GM23338 (cell line): ENCODE measurements at regions not wholly inside any gene's neighbourhood (a gene's known extent, or its start where the extent isn't known, plus 50 kb on each side); places are given as distances from the start of the nearest gene placed in this dataset.

Source experiments
- ATAC-seq: fragments of 200-7000 bp; cut with Tn5 transposase; 3 replicates; pipeline ENCODE4 v1.9.1; 2020
- DNase-seq: peaks from one replicate; pipeline ENCODE4 v3.0.0-alpha.2; 2015; ENCODE audit warnings: low spot score
- H2AFZ ChIP-seq: fragments of 200-600 bp; sonication (generic); 2 replicates; pipeline ENCODE4 v1.8.0; 2016; ENCODE audit warnings: antibody characterized with exemption, mild to moderate bottlenecking, moderate library complexity
- H3F3A ChIP-seq: fragments of 200-600 bp; sonication (generic); replicated peaks from 2 replicates; pipeline ENCODE4 v1.8.0; 2017; ENCODE audit warnings: antibody characterized with exemption, mixed run types, low read depth
- H3K27ac ChIP-seq: fragments of 200-600 bp; sonication (generic); 2 replicates; pipeline ENCODE4 v1.6.1; 2016; ENCODE audit warnings: low read depth
- H3K27me3 ChIP-seq: fragments of 200-600 bp; sonication (generic); 2 replicates; pipeline ENCODE4 v1.8.0; 2016; ENCODE audit warnings: mild to moderate bottlenecking, mixed run types, moderate library complexity; ENCODE audit not compliant: insufficient read depth
- H3K36me3 ChIP-seq: fragments of 200-600 bp; sonication (generic); 2 replicates; pipeline ENCODE4 v1.8.0; 2016; ENCODE audit warnings: mild to moderate bottlenecking; ENCODE audit not compliant: insufficient read depth
- H3K4me1 ChIP-seq: fragments of 200-600 bp; sonication (generic); 2 replicates; pipeline ENCODE4 v1.8.0; 2016; ENCODE audit warnings: mild to moderate bottlenecking, moderate library complexity; ENCODE audit not compliant: insufficient read depth
- H3K4me2 ChIP-seq: fragments of 200-600 bp; sonication (generic); 2 replicates; pipeline ENCODE4 v1.7.1; 2017; ENCODE audit warnings: mixed run types
- H3K4me3 ChIP-seq: fragments of 200-600 bp; sonication (generic); 2 replicates; pipeline ENCODE4 v1.6.1; 2016; ENCODE audit warnings: mixed run types
- H3K79me2 ChIP-seq: fragments of 200-600 bp; sonication (generic); replicated peaks from 2 replicates; pipeline ENCODE4 v1.8.0; 2017; ENCODE audit warnings: mild to moderate bottlenecking; ENCODE audit not compliant: insufficient read depth
- H3K9me2 ChIP-seq: fragments of 200-600 bp; sonication (generic); 2 replicates; pipeline ENCODE4 v1.8.0; 2017; ENCODE audit not compliant: insufficient read depth
- H4K20me1 ChIP-seq: fragments of 200-600 bp; sonication (generic); replicated peaks from 2 replicates; pipeline ENCODE4 v1.8.0; 2017; ENCODE audit warnings: mild to moderate bottlenecking; ENCODE audit not compliant: insufficient read depth
- H3K27ac Mint-ChIP-seq: 2 replicates; pipeline ENCODE4 v1.8.0; 2020; ENCODE audit warnings: inconsistent platforms, mild to moderate bottlenecking, moderate library complexity, mixed read lengths
- H3K27me3 Mint-ChIP-seq: 3 replicates; pipeline ENCODE4 v1.8.0; 2022; ENCODE audit warnings: low read depth, mild to moderate bottlenecking, moderate library complexity, mixed read lengths, inconsistent platforms; ENCODE audit not compliant: insufficient read depth, poor library complexity
- H3K36me3 Mint-ChIP-seq: 3 replicates; pipeline ENCODE4 v1.8.0; 2021; ENCODE audit warnings: low read depth, mild to moderate bottlenecking, inconsistent platforms, moderate library complexity, mixed read lengths
- H3K4me1 Mint-ChIP-seq: 3 replicates; pipeline ENCODE4 v1.8.0; 2020; ENCODE audit warnings: mild to moderate bottlenecking, inconsistent platforms, mixed read lengths
- H3K4me3 Mint-ChIP-seq: 3 replicates; pipeline ENCODE4 v1.8.0; 2021; ENCODE audit warnings: moderate library complexity, mild to moderate bottlenecking, inconsistent platforms, mixed read lengths
- H3K9me3 Mint-ChIP-seq: 3 replicates; pipeline ENCODE4 v1.8.0; 2020; ENCODE audit warnings: moderate library complexity, mild to moderate bottlenecking, inconsistent platforms, mixed read lengths
- CREB1 ChIP-seq: fragments of 250-450 bp; sonication (Bioruptor Pico); IDR thresholded peaks from 2 replicates; pipeline ENCODE4 v1.5.0; 2020; ENCODE audit warnings: low read depth, mild to moderate bottlenecking, moderate library complexity
- ETS1 ChIP-seq: IDR thresholded peaks from 2 replicates; pipeline ENCODE4 v1.6.1; 2016; ENCODE audit warnings: antibody characterized with exemption
- EZH2 ChIP-seq: fragments of 200-600 bp; sonication (generic); IDR thresholded peaks from one replicate; pipeline ENCODE4 v1.8.0; 2017; ENCODE audit warnings: antibody characterized with exemption, mild to moderate bottlenecking, low read depth; ENCODE audit not compliant: unreplicated experiment
- JUNB ChIP-seq: IDR thresholded peaks from one replicate; pipeline ENCODE4 v1.6.1; 2016; ENCODE audit warnings: antibody characterized with exemption; ENCODE audit not compliant: unreplicated experiment
- NANOG ChIP-seq: IDR thresholded peaks from 2 replicates; pipeline ENCODE4 v1.6.1; 2016; ENCODE audit warnings: antibody characterized with exemption, borderline replicate concordance
- STAT1 ChIP-seq: IDR thresholded peaks from one replicate; pipeline ENCODE4 v1.6.1; 2016; ENCODE audit warnings: antibody characterized with exemption; ENCODE audit not compliant: unreplicated experiment
- ZNF114 ChIP-seq: fragments of 250-450 bp; sonication (Bioruptor Pico); IDR thresholded peaks from 2 replicates; pipeline ENCODE4 v1.5.0; 2020; ENCODE audit warnings: mild to moderate bottlenecking, moderate library complexity
- ZNF331 ChIP-seq: fragments of 250-450 bp; sonication (Bioruptor Pico); IDR thresholded peaks from 2 replicates; pipeline ENCODE4 v1.5.0; 2020; ENCODE audit warnings: low read depth, mild to moderate bottlenecking, moderate library complexity
- TF ChIP-seq, protein P1 (sequence below): fragments of 250-450 bp; sonication (Bioruptor Pico); IDR thresholded peaks from 2 replicates; pipeline ENCODE4 v1.5.0; 2020; ENCODE audit warnings: mild to moderate bottlenecking, moderate library complexity
- TF ChIP-seq, protein P2 (sequence below), 2 experiments: fragments of 200-600 bp in 1 of 2; sonication (generic) in 1 of 2; conservative IDR thresholded peaks; 2 replicates each; pipeline versions ENCODE4 v1.5.1 to v1.6.1; 2016 to 2017; ENCODE audit warnings: antibody characterized with exemption in 2 of 2, low read depth in 2 of 2, mild to moderate bottlenecking in 2 of 2, moderate library complexity in 1 of 2
- TF ChIP-seq, protein P3 (sequence below): IDR thresholded peaks from one replicate; pipeline ENCODE4 v1.6.1; 2018; ENCODE audit warnings: antibody characterized with exemption; ENCODE audit not compliant: unreplicated experiment

DNA sequence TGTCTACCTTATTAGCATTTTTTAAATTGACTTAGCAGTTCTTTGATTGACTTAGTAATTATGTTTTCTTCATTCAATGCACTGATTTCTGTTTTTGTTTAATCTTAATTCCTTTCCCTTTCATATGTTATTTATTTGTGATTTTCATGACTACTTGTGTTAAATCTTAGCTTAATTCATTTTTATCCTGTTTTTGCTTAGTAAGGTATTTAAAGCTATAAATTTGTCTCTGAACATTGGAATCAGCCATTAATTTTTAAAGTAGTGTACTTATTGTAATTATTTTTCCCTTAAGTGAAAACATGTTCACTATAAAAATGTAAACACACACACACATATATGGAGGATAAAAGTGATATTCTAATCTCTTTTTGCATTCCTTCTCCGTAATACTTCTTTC, 109.1 kb upstream of the DIPK2B start (continued):
- TF ChIP-seq JUNB (no peak), STAT1 (no peak), ETS1 (no peak)
- TF ChIP-seq, protein P1, sequence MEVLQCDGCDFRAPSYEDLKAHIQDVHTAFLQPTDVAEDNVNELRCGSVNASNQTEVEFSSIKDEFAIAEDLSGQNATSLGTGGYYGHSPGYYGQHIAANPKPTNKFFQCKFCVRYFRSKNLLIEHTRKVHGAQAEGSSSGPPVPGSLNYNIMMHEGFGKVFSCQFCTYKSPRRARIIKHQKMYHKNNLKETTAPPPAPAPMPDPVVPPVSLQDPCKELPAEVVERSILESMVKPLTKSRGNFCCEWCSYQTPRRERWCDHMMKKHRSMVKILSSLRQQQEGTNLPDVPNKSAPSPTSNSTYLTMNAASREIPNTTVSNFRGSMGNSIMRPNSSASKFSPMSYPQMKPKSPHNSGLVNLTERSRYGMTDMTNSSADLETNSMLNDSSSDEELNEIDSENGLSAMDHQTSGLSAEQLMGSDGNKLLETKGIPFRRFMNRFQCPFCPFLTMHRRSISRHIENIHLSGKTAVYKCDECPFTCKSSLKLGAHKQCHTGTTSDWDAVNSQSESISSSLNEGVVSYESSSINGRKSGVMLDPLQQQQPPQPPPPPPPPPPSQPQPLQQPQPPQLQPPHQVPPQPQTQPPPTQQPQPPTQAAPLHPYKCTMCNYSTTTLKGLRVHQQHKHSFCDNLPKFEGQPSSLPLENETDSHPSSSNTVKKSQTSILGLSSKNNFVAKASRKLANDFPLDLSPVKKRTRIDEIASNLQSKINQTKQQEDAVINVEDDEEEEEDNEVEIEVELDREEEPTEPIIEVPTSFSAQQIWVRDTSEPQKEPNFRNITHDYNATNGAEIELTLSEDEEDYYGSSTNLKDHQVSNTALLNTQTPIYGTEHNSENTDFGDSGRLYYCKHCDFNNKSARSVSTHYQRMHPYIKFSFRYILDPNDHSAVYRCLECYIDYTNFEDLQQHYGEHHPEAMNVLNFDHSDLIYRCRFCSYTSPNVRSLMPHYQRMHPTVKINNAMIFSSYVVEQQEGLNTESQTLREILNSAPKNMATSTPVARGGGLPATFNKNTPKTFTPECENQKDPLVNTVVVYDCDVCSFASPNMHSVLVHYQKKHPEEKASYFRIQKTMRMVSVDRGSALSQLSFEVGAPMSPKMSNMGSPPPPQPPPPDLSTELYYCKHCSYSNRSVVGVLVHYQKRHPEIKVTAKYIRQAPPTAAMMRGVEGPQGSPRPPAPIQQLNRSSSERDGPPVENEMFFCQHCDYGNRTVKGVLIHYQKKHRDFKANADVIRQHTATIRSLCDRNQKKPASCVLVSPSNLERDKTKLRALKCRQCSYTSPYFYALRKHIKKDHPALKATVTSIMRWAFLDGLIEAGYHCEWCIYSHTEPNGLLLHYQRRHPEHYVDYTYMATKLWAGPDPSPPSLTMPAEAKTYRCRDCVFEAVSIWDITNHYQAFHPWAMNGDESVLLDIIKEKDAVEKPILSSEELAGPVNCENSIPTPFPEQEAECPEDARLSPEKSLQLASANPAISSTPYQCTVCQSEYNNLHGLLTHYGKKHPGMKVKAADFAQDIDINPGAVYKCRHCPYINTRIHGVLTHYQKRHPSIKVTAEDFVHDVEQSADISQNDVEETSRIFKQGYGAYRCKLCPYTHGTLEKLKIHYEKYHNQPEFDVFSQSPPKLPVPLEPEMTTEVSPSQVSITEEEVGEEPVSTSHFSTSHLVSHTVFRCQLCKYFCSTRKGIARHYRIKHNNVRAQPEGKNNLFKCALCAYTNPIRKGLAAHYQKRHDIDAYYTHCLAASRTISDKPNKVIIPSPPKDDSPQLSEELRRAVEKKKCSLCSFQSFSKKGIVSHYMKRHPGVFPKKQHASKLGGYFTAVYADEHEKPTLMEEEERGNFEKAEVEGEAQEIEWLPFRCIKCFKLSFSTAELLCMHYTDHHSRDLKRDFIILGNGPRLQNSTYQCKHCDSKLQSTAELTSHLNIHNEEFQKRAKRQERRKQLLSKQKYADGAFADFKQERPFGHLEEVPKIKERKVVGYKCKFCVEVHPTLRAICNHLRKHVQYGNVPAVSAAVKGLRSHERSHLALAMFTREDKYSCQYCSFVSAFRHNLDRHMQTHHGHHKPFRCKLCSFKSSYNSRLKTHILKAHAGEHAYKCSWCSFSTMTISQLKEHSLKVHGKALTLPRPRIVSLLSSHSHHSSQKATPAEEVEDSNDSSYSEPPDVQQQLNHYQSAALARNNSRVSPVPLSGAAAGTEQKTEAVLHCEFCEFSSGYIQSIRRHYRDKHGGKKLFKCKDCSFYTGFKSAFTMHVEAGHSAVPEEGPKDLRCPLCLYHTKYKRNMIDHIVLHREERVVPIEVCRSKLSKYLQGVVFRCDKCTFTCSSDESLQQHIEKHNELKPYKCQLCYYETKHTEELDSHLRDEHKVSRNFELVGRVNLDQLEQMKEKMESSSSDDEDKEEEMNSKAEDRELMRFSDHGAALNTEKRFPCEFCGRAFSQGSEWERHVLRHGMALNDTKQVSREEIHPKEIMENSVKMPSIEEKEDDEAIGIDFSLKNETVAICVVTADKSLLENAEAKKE, result no peak

GRCh38 chrX:45309096-45309495, 108.4 kb upstream of the DIPK2B start:
- Mint-ChIP-seq H3K4me1 (no peaks in the 10 kb centered on the region), H3K27me3 (no peaks in the 10 kb centered on the region), H3K9me3 (no peaks in the 10 kb centered on the region; the same call in 1 of the 3 replicates), H3K27ac (no peak overlapping the region), H3K4me3 (no peak overlapping the region), H3K36me3 (no peaks in the 10 kb centered on the region)
- H3K27me3 ChIP-seq, result no peaks in the 10 kb centered on the region
- H3K27ac ChIP-seq, result no peak overlapping the region
- ATAC-seq, result no peak
- H2AFZ ChIP-seq, result no peak overlapping the region
- no peak overlapping the region for H3K4me3 ChIP-seq
- H4K20me1 ChIP-seq, result no peaks in the 10 kb centered on the region
- H3K4me1 ChIP-seq, result no peaks in the 10 kb centered on the region
- H3K79me2 ChIP-seq, result no peaks in the 10 kb centered on the region
- no peaks in the 10 kb centered on the region for H3K9me2 ChIP-seq
- no peak overlapping the region for H3K4me2 ChIP-seq
- H3F3A ChIP-seq, result no peaks in the 10 kb centered on the region
- no peak for DNase-seq
- no peaks in the 10 kb centered on the region for H3K36me3 ChIP-seq
- TF ChIP-seq JUNB (no peak), STAT1 (no peak), ZNF331 (CRISPR knock-in tag) (no peak), NANOG (no peak), ZNF114 (CRISPR knock-in tag) (no peak), EZH2 (no peak), CREB1 (no peak)
- TF ChIP-seq, protein P2, sequence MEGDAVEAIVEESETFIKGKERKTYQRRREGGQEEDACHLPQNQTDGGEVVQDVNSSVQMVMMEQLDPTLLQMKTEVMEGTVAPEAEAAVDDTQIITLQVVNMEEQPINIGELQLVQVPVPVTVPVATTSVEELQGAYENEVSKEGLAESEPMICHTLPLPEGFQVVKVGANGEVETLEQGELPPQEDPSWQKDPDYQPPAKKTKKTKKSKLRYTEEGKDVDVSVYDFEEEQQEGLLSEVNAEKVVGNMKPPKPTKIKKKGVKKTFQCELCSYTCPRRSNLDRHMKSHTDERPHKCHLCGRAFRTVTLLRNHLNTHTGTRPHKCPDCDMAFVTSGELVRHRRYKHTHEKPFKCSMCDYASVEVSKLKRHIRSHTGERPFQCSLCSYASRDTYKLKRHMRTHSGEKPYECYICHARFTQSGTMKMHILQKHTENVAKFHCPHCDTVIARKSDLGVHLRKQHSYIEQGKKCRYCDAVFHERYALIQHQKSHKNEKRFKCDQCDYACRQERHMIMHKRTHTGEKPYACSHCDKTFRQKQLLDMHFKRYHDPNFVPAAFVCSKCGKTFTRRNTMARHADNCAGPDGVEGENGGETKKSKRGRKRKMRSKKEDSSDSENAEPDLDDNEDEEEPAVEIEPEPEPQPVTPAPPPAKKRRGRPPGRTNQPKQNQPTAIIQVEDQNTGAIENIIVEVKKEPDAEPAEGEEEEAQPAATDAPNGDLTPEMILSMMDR (conservative IDR thresholded peaks at IDR 0.05; ENCODE audit: low read depth in 2 of 2), result no peak
- TF ChIP-seq, protein P3, sequence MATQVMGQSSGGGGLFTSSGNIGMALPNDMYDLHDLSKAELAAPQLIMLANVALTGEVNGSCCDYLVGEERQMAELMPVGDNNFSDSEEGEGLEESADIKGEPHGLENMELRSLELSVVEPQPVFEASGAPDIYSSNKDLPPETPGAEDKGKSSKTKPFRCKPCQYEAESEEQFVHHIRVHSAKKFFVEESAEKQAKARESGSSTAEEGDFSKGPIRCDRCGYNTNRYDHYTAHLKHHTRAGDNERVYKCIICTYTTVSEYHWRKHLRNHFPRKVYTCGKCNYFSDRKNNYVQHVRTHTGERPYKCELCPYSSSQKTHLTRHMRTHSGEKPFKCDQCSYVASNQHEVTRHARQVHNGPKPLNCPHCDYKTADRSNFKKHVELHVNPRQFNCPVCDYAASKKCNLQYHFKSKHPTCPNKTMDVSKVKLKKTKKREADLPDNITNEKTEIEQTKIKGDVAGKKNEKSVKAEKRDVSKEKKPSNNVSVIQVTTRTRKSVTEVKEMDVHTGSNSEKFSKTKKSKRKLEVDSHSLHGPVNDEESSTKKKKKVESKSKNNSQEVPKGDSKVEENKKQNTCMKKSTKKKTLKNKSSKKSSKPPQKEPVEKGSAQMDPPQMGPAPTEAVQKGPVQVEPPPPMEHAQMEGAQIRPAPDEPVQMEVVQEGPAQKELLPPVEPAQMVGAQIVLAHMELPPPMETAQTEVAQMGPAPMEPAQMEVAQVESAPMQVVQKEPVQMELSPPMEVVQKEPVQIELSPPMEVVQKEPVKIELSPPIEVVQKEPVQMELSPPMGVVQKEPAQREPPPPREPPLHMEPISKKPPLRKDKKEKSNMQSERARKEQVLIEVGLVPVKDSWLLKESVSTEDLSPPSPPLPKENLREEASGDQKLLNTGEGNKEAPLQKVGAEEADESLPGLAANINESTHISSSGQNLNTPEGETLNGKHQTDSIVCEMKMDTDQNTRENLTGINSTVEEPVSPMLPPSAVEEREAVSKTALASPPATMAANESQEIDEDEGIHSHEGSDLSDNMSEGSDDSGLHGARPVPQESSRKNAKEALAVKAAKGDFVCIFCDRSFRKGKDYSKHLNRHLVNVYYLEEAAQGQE, result no peak
